K562 (cell line): ENCODE measurements at regions not wholly inside any gene's neighbourhood (a gene's known extent, or its start where the extent isn't known, plus 50 kb on each side); places are given as distances from the start of the nearest gene placed in this dataset.

ENCODE experiments used
- EP300 ChIP-seq: IDR thresholded peaks from 2 replicates; pipeline ENCODE4 v1.6.1; 2012; ENCODE audit warnings: low read length, improper control_type of control experiment
- GATA2 ChIP-seq: sonication (generic); formaldehyde crosslinking; IDR thresholded peaks from 2 replicates; pipeline ENCODE4 v1.4.0; 2020; ENCODE audit warnings: mild to moderate bottlenecking, missing genetic modification reagents
- RFX7 ChIP-seq: fragments of 250-450 bp; sonication (Bioruptor Pico); IDR thresholded peaks from 2 replicates; pipeline ENCODE4 v1.5.1; 2021; ENCODE audit warnings: mild to moderate bottlenecking
- TAF15 ChIP-seq: fragments of 200-400 bp; formaldehyde crosslinking; IDR thresholded peaks from 2 replicates; pipeline ENCODE4 v1.6.1; 2017; ENCODE audit warnings: mild to moderate bottlenecking, low read depth, low read length, moderate library complexity
- ZNF551 ChIP-seq: fragments of 250-450 bp; sonication (Bioruptor Pico); IDR thresholded peaks from 2 replicates; pipeline ENCODE4 v1.5.0; 2021; ENCODE audit warnings: mild to moderate bottlenecking, moderate library complexity
- TF ChIP-seq, protein P1 (sequence below): fragments of 450-650 bp; IDR thresholded peaks from 2 replicates; pipeline ENCODE4 v1.6.1; 2016; ENCODE audit warnings: low read depth

DNA sequence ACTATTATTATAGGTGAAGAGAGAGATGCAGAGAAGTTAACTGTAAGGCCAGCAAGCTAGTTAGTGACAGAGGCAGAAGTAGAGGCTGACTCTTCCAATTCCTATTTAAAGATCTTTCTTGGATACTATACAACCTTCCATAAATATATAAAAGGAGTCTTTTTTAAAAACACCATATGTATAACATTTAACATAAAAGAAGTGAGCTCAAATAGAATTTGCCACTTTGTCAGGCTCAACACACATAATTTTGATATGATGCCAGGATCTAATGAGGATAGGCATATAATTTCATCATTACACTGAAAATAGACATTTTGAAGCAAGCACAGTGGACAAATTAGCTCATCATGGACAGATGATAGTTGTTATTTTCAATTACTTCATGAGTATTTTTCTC lies 64.1 kb upstream of the MPPED2 start:
- TF ChIP-seq EP300 = no peak
- TF ChIP-seq, protein P1, sequence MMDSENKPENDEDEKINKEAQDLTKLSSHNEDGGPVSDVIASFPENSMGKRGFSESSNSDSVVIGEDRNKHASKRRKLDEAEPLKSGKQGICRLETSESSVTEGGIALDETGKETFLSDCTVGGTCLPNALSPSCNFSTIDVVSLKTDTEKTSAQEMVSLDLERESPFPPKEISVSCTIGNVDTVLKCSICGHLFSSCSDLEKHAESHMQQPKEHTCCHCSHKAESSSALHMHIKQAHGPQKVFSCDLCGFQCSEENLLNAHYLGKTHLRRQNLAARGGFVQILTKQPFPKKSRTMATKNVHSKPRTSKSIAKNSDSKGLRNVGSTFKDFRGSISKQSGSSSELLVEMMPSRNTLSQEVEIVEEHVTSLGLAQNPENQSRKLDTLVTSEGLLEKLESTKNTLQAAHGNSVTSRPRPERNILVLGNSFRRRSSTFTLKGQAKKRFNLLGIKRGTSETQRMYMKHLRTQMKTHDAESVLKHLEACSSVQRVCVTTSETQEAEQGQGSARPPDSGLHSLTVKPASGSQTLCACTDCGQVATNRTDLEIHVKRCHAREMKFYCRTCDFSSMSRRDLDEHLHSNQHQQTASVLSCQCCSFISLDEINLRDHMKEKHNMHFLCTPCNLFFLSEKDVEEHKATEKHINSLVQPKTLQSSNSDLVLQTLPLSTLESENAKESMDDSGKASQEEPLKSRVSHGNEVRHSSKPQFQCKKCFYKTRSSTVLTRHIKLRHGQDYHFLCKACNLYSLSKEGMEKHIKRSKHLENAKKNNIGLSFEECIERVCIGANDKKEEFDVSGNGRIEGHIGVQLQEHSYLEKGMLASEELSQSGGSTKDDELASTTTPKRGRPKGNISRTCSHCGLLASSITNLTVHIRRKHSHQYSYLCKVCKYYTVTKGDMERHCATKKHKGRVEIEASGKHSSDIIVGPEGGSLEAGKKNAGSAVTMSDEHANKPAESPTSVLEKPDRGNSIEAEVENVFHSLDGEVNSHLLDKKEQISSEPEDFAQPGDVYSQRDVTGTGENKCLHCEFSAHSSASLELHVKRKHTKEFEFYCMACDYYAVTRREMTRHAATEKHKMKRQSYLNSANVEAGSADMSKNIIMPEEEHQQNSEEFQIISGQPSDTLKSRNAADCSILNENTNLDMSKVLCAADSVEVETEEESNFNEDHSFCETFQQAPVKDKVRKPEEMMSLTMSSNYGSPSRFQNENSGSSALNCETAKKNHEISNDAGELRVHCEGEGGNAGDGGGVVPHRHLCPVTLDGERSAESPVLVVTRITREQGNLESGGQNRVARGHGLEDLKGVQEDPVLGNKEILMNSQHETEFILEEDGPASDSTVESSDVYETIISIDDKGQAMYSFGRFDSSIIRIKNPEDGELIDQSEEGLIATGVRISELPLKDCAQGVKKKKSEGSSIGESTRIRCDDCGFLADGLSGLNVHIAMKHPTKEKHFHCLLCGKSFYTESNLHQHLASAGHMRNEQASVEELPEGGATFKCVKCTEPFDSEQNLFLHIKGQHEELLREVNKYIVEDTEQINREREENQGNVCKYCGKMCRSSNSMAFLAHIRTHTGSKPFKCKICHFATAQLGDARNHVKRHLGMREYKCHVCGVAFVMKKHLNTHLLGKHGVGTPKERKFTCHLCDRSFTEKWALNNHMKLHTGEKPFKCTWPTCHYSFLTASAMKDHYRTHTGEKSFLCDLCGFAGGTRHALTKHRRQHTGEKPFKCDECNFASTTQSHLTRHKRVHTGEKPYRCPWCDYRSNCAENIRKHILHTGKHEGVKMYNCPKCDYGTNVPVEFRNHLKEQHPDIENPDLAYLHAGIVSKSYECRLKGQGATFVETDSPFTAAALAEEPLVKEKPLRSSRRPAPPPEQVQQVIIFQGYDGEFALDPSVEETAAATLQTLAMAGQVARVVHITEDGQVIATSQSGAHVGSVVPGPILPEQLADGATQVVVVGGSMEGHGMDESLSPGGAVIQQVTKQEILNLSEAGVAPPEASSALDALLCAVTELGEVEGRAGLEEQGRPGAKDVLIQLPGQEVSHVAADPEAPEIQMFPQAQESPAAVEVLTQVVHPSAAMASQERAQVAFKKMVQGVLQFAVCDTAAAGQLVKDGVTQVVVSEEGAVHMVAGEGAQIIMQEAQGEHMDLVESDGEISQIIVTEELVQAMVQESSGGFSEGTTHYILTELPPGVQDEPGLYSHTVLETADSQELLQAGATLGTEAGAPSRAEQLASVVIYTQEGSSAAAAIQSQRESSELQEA = no peak
- no peak for TF ChIP-seq GATA2
- no peak for TF ChIP-seq ZNF551
- TF ChIP-seq RFX7 (CRISPR knock-in tag) = no peak
- TF ChIP-seq TAF15 = no peak
